Suppressor macrophage treated with lipopolysaccharide for 1 hour (primary cell): ENCODE measurements at regions not wholly inside any gene's neighbourhood (a gene's known extent, or its start where the extent isn't known, plus 50 kb on each side); places are given as distances from the start of the nearest gene placed in this dataset.

ENCODE experiments used
- DNase-seq, 3 donors: peaks; one replicate each; pipeline ENCODE4 v3.0.0-alpha.2; 2020 to 2022

- DNase-seq = no peak
Measured at GRCh38 chr1:239606850-239607400, 220.6 kb downstream of the CHRM3 start.

- DNase-seq = no peak
Measured at GRCh38 chr1:239608469-239608868, 222.1 kb downstream of the CHRM3 start.

DNA sequence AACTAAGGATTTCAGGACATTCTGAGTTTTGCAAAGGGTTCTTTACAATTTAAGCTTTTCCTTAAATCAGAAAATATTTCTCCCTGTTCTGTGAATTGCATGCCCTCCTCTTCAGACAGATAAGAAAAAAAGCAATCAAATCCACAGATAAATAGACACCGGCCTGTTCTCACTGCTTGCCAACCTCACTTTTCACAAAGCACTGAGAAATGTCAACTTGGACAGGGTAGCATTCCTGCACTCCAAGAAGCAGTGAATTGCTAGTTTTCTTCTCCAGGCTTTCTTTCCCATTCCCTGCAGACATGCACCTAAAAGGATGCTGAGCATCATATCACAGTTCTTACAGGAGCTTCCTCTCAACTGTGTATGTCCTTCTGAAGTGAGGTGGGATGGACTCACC is 226.0 kb downstream of the CHRM3 start:
- no peak for DNase-seq

- no peak for DNase-seq
Measured at GRCh38 chr1:239616673-239617072, 230.3 kb downstream of the CHRM3 start.

GRCh38 chr1:239617259-239617658 is 230.9 kb downstream of the CHRM3 start:
- DNase-seq = no peak

- DNase-seq = no peak
Measured at GRCh38 chr1:239617731-239618130, 231.4 kb downstream of the CHRM3 start.

DNA sequence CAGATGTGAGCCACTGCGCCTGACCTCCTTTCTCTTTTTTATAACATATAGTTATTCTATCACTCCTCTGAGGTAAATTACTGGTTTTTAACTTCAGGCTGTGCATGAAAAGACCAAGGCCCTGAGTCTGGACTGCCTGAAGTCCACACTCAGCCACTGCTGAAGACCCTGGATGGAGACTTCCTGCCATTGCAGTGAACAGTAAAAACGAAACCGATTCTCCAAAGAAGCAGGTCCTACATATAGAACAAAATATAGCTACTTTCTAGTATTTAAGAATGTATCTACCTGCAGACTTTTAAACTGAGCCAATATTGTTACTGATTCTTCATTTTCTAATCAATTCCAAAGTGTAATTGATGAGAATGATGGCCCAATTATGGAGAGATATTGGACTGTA is 232.8 kb downstream of the CHRM3 start:
- DNase-seq = no peak

GRCh38 chr1:239630767-239631166 is 244.4 kb downstream of the CHRM3 start:
- DNase-seq = no peak

DNA sequence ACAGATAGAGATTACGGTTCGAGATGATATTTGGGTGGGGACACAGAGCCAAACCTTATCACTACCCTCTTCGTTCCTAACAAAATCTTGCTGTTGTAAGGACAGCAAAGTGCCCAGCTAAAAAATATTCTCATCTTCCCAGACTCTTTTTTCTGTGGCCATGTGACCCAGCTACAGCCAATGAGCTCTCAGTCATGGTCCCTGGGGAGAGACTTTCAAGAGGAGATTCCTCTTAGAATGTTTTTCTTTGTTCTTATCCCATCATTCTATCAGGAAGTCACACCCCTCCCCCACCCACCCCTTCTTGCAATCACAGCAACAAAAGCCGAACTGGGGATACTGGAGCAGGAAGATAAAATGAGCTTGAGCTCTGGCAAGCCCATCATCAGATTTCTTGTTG is 247.1 kb downstream of the CHRM3 start:
- no peak for DNase-seq

DNA sequence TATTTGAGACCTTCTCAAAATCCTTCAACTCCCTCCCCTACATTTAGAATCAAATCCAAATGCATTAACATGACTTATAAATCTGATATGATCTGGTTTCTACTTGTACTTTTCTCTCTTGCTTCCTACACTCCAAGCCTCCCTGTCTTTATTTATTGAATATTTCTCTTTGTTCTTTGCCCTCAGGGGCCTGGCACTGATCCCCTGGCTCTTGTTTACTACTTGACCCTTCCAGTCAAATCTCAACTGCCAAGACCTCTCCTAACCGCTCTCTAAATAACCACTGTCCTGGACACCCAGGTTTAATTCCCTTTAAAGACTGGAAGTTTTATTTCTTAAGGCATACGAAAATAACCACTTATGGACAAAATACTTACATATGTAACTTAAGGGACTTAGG is 248.9 kb downstream of the CHRM3 start:
- no peak for DNase-seq

DNA sequence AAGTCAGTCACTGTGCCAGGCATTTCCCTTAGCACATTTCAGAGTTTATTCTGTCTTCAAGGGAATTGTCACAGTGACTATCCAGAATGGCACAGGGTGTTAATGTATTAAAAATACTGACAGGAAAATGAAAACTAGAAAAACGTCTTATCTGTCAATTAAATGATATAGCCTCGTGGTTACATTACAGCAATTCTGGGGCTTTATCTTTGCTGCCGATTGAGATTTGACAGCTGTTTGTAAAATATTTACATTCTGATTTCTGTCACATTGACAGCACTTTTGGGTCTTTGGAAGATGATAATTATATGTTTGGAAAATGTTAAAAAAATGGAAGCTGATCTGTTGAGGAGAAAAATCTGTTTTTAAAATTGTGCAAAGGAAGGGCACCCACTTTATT is 250.0 kb downstream of the CHRM3 start:
- DNase-seq = no peak

DNA sequence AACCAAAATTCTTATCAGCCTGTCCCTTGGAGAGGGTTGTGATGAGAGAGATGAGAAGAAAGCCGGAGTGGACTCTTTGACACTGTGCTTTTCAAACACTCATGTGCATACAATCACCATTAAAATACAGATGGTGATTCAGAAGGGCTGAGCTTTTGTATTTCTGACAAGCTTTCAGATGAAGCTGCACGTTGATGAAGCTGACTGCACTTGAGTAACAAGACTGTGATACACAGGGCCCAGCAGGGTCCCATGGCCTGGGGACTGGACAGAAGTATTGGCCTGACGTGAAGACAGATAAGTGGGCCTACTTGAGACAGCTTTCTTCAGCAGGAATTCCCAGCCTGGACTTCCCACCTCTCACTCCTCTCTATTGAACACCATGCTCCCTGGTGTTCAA is 258.2 kb downstream of the CHRM3 start:
- no peak for DNase-seq

GRCh38 chr1:239647045-239647444 is 260.7 kb downstream of the CHRM3 start:
- peak in 1 of 3 donors; percentile 12 for DNase-seq

GRCh38 chr1:239647964-239648632 is 261.7 kb downstream of the CHRM3 start:
- DNase-seq = no peak

GRCh38 chr1:239655023-239655422 is 268.7 kb downstream of the CHRM3 start:
- no peak for DNase-seq

DNA sequence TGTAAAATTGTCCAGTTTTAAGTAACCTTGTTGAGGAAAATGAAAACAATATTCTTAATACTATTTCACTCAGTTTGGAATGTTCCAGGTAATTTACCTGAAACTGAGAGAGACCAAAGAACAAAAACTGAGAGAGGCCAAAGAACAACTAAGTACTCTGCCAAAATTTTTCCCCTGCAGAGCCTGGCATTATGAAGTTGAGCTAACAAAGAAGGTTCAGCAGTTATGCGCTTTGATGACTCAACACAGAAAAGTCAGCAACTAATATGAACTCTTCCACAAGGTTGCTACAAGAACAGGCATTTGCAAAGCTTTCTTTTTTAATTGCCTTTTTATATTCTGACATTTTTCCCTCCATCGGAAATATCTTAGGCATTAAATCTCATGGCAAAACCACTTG is 270.9 kb downstream of the CHRM3 start:
- no peak for DNase-seq

DNA sequence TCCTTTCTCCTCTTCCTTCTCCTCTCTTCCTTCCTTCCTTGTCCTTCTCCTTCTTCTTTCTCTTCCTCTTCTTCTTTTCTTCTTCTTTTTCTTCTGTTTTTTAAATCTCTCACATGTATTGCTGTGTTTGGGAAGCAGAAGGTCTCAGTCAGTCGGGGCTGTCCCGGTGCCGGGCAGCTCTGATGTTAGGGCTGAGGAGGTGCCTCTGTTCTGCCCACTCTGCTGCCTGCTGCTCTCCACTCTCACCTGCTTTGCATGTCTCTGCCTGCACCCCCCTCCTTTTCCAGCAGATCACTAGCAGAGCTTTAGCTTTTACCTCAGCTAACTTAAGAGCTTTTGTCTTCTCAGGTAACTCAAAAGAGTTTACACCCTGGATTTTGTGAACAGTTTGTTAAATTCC is 276.6 kb downstream of the CHRM3 start:
- DNase-seq = no peak

DNA sequence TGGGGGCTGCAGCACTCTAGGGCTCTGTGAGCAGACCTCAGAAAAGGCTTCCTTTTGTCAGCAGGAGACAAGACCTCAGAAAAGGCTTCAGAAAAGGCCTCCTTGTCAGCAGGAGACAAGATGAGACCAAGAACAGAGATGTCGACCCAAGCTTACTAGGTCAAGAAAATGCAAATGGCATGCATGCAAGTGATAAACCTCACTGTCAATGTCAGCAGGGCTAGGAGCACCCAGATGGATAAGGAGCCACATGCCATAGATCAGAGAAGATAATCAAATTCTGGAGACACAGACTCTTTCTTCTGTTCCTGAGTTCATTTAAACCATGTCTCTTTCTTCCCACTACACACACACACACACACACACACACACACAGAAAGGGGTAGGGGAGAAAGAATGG is 285.9 kb downstream of the CHRM3 start:
- no peak for DNase-seq

DNA sequence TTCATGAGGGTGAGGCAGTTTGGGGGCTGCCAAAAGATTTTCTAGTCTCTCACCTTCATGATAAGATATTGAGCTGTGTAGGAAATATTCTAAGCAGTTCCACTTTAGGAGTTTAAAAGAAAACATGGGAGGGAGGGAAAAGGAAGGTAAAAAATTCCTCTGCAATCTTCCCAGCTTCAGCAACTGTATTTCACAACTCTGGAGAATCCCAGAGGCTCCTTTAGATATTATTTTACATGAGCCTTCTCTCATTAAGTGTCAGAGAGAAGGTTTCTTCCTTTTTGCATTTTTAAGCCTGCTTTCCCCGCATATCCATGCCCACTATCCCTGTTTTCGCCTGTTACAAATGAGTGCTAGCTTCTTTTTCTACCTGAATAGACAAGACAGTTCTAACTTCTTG is 289.4 kb downstream of the CHRM3 start:
- DNase-seq = no peak

- no peak for DNase-seq
Measured at GRCh38 chr1:239676522-239677273, 290.3 kb downstream of the CHRM3 start.

DNA sequence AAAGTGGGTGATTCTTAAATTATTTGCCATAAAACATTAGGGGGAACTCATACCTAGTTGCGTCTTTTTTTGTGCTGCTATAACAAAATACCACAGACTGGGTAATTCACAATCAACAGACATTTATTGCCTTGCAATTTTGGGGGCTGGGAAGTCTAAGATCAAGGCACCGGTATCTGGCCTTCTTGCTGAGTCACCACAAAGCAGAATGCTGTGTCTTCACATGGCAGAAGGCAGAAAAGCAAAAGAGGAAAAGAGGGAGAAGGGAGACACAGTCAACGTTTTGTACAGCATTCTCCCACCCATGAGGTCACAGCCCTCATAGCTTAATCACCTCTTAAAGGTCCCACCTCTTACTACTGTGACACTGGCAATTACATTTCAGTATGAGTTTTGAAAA is 291.0 kb downstream of the CHRM3 start:
- DNase-seq = no peak

- DNase-seq = no peak
Measured at GRCh38 chr1:239678181-239678580, 291.8 kb downstream of the CHRM3 start.

DNA sequence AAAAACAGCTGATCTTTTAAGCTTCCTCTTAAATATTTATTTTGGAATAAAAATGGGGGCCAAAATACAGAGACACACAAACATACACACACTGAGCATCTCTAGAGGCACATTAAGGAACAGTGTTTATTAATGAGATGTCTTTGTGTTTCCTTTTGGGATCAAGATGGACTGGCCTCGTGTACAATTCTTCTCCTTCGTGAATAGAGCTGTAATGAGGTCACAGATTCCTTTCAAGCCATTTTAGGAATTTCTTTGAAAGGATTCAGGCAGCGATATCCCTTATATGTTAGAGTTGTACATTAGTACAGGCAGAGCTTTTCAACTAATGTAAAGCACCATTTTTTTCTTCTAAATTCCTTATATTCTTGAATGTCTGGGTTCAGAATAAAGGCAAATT is 295.7 kb downstream of the CHRM3 start:
- no peak for DNase-seq

DNA sequence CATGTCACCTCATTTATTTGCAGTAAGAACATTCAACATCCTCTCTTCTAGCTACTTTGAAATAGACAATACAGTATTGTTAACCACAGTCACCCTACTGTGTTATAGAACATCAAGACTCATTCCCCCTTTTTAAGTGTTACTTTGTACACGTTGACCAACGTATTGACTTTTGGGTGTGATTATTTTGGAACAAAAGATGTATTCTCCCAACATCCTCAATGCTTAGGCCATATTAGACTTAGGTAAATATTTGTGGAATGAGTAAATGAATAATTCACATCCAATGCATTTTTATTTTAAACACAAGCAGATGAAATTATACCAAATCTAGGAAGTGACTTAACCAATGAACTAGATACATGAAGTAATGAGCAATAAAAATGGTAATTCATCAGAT is 296.6 kb downstream of the CHRM3 start:
- DNase-seq = no peak

DNA sequence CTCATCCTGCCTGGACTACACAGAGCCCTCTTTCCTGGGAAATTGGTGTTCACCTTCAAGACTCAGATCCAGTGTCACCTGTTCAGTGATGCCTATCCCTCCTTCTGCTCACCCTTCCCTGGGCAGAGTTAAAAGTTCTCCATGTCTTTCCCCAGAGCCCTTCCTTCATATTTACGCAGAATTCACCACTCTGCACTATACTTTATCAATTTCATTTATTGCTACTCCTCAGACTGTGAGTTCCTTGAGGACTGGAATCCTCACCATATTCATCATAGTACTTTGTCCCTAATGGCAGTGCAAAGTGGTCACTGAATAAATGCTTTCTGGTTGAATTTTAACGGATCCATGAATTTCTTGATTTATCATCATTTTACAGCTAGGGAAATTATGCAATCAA is 300.0 kb downstream of the CHRM3 start:
- DNase-seq = no peak
